GM18519 (cell line): ENCODE measurements at regions not wholly inside any gene's neighbourhood (a gene's known extent, or its start where the extent isn't known, plus 50 kb on each side); places are given as distances from the start of the nearest gene placed in this dataset.
A peak's percentile ranks its signal among the peaks of the same experiment; 100 is the strongest.
"Not testable (repeated sequence)": the region's sequence is repeated elsewhere in the genome, so short reads cannot be mapped to it uniquely, and the experiment has no call there.

ENCODE experiments used
- ATAC-seq: cut with Tn5 transposase; IDR thresholded peaks from one replicate; pipeline ENCODE4 v1.9.1; 2021; ENCODE audit warnings: mild to moderate bottlenecking, moderate library complexity; ENCODE audit not compliant: unreplicated experiment, low FRiP score

DNA sequence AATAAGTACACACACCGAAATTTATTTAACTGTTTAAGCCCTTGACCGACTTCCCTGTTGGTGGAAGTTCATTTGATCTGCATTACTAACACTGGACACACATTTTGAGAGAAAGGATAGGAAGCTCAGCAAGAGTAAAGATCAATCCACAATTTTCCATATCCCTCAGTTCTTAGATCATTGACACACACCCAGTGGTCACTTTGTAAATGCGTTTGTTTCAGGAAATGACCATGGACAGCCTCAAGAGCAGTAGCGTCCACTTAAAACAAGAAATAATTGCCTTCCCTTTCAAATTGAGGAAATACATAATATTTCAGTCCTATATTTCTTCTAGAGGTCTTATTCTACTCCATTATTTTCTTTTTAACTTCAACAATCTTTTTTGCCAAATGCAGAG is 511.5 kb upstream of the PTBP2 start:
- no peak for ATAC-seq

DNA sequence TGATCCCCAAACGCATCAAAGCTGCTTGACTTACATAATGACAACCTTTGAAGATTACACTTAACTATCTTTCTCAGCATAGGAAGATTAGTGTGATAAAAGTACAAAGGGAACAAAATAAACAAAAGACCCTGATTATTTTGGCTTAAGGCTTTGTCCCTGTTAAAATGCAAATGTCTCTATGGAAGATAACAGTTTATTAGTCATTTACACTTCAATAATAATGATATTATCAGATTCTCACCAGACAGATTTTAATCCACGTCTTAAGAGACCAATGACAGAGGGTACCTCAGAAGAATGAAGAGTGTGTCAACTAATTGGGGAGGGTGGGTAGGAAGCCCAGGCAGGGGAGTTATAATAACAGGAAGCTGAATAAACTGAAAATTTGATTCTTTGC is 510.4 kb upstream of the PTBP2 start:
- no peak for ATAC-seq

DNA sequence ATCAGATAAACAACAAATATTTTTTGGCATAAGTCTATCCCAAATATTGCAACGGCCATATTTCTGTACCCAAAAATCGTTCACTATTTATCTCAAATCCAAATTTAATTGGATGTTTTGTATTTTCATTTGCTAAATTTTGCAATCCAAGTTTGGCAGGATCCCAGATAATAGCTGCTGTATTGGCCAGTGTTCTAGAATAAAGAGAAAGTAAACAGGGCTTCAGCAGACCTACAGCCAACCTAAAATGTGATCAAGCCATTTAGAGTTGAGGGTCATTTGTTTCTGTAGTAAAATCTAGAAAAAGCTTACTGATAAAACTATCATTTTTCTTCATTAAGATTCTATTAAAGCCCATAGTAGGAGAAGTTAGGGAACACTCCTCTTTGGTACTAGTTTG is 506.6 kb upstream of the PTBP2 start:
- ATAC-seq, result no peak

DNA sequence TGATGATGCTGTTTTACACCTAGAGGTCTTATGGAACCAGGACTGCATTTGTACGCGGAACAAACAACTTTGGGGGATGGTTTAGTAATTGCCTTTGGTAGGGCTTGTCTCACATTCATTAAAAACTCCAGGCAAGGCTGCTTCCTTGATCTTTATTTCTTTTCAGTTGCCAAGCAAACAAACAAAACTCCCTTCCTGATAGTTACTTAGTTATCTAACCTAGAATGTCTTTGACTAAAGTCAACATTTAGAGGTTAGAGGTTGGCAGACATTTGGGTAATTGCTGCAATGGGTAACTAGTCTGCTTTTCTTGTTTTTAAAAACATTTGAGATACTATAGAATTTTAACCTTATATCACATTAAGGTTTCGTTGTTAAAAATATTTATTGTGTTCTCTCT is 500.9 kb upstream of the PTBP2 start:
- no peak for ATAC-seq

DNA sequence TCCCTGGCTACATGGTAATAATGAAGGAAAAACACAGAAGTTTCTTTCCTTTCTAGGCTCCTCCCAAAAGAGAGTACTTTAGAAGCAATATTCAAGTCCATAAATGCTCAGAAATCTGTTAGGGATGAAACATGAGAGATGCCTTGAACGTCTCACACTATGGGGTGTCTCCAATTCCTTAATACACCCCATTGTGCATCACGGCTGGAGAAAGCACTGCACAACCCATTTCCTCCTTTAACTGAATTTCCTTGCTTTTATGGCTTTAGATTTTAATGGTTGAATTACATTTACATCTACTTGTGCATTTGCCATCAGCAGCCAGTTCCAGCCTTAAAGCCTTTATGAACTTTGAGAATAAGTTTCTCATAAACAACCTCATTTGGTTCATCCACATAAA is 498.9 kb upstream of the PTBP2 start:
- ATAC-seq, result no peak

DNA sequence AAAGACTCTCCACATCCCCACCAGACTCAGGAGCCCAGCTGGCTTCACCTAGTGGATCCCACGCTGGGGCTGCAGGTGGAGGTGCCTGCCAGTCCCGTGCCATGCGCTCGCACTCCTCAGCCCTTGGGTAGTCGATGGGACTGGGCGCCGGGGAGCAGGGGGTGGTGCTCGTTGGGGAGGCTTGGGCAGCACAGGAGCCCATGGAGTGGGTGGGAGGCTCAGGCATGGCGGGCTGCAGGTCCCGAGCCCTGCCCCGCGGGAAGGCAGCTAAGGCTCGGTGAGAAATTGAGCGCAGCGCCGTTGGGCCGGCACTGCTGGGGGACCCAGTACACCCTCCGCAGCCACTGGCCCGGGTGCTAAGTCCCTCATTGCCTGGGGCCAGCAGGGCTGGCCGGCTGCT is 497.4 kb upstream of the PTBP2 start:
- ATAC-seq, result not testable (repeated sequence)

DNA sequence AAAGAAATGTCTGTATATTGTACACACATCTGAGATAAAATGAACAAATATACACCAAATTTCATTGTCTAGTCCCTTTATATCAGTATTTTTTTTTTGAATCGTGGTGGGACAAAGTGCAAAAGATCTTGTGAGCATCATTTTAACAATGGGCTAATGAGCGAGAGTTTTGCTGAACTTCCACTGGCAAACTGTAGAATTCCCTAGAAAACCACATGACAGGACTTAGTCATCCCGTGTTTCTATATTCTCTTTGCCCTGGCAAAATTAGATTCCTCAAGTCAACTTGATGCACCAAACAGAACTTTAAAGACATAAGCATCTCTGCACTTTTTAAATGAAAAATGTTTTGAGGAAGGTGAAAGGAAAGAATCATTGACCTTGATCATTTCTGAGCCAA is 488.2 kb upstream of the PTBP2 start:
- no peak for ATAC-seq

DNA sequence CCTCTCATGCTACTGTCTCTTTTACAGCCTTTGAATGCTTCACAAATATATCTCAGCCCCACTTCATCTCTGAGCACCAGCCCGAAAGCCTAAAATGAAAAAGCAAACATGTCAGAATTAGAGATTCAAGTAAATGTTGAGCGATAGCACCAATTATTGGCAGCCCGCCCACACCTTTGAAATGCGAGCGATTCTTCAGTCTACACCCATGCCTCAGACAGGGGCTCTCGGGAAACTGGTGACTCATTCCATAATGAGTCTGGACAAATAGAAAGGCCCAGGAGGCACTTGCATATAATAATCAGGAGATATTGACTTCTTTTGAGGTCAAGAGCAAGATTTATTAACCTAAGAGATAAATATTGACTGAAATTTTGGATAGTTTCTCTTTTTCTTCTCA is 487.3 kb upstream of the PTBP2 start:
- no peak for ATAC-seq

DNA sequence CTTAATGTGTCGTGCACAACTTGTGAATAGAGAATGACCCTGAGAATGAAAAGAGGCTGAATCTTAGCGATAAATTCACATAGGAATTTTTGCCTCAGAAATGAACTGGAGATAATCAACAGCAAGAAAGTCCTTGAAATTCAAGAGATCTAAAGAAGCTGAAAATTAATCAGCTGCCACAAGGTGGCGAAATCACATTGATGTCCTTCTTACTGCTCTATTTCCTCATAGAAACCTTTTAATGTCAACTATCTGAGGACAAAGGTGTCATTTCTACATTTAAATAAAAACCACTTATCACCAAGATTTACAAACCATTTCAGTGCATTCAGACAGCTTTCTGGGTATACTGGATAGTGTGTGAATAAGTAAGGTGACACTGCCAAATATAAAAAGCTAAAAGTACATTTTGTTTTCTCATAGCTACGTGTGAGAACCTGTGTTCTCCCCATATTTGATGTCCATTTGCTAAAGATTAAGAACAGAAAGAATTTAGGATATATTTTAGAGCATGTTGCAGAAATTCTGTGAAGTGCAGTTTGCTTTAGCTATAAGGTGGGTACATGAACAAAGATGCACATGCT is 485.3 kb upstream of the PTBP2 start:
- peak; percentile 64 for ATAC-seq

DNA sequence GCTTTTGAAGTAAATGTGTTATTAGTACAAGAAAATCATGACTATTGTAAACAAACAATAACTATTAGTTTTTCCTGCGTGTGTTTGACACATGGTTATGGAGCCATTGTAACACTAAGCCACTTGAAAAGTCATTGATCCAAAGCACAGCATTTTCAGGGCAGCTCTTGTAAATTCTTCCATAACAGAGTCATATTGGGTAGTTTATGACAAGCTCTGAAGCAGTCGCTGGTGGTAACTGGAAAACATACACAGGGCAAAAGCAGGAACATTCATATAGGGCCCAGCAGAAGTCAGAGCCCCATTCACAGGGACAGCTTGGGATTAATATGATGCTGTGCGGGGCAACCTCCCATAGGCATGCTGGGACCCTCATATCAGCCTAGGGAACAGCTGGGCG is 483.2 kb upstream of the PTBP2 start:
- ATAC-seq, result no peak

DNA sequence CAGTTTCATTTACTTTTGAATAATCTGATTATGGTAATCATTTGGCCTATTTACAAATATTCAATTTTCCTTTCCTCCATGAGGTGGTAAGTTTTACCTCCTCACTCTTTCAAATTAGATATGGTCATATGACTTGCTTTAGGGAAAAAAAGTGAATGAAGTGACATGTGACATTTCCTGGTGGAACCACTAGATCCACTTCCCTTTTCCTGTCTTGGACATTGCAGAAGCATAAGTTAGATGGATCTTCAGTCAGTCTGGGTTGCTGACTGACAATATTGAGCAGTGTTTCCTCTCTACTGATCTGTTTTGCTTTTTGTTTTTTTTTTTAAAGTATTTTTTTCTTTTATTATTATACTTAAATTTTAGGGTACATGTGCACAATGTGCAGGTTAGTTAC is 481.1 kb upstream of the PTBP2 start:
- ATAC-seq, result no peak

DNA sequence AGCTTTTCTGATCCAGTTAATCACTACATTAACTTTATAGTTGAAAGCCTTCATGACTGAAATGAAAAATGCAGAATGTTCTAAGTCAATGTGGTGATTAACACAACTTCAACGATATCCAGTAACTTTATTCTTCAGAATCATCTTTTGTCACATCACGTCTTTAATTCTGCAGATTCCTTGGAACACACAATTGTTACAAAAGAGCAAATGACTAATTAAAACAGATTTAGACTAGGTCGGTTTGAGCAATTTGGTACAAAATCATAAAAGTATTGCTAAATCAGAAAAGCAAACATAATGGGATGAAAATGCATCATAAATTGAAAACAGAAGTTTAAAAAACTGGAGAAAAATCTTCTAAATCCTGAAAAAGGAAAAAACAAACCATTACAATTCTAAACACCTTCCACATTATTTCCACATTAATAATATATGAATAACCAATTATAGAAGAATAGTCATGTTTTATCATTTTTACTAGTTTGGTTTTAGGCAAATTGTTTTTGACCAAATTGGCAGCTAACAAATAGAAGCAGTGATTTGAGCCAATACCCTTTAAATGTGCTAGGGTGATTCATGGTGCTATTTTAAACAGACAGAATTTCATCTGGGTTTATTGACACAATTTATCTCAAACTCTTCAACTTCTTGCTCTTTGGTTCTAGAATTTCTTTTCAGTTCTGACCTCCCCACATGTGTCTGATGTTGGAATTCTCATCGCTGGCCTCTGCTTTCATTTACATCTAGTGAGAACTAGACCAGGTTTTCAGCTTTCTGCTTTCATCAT is 468.1 kb upstream of the PTBP2 start:
- no peak for ATAC-seq

DNA sequence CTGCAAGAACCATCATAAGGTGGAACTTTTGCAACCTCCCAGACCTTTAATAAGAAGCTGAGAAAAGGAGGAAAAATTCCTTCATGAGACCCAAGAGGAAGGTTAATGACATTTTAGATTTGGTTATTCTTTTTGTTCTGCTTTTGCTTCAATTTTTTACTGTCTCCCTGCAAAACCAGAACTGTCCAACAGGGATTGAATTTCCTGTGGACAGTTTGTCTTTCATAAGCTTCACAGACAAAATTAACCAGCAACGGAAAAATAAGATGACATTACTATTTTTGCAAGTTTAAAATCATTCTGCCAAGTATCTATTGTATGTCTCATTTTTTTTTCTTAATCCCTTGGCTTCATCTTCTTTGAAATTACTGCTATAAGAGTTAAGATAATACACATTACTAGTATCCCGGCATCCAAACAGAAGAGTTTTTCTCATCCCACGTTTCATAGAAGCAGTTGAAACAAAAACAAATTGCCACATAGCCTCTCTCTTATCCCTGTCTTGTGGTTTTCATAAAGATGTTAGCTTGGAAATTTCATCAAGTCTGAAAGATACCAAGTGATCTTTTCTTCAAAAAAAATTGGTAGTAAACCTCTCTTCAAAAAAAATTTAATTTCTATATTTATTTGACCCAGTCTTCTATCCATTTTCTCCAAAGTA is 465.3 kb upstream of the PTBP2 start:
- ATAC-seq, result no peak

DNA sequence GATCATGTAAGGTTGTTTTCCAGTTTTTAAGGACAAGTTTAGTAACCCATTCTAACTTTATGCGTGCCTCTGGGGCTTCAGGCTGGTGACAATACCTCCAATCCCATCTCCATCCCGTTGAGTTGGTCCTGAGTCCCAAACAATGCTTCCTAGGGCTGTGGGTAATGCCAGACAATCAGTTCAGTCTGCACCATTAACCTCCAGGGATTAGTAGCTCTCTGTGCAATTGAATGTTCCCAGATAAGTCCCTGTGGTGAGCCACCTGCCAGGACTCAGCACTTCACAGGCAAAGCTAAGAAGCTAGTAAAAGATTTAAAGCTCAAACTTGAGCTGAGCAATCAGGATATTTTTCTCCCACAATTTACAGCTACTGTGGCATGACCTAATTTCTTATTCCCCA is 462.2 kb upstream of the PTBP2 start:
- no peak for ATAC-seq

DNA sequence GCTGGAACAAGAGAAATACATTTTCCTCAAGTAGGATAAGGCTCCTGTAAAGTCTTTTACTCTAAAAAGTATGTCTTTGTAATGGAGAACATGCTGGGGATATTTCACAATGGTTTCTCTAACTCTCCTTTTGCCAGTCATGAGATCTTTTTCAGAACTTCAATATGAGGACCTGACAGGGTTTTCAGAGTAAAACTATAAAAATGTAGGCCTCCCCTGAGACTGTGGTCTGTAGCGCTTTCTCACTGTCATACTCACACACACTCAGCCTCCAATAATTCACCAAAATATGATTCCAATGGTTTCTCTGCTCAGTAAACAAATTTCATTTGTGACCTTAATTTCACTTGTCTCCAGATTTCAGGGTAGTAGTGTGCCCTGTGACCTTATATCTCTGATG is 440.1 kb upstream of the PTBP2 start:
- ATAC-seq, result no peak

DNA sequence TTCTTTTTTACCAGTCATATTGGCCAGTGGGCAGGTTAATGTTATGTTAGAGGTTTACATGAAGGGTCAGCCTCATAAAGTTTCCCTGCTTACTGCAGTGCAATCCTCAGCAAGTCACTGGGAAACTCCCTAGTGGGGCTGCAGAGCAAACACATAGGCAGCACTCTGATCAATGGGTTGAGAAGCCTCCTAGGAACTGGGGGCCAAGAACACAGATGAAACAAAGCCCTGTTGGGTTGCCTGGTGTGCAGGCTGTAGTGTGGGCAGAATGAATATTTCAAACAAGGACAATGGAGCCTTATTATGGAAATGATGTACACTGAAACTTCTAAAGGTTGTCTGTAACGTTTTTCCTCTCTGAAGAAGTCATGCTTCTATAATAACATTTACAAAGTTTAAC is 431.6 kb upstream of the PTBP2 start:
- ATAC-seq, result no peak

DNA sequence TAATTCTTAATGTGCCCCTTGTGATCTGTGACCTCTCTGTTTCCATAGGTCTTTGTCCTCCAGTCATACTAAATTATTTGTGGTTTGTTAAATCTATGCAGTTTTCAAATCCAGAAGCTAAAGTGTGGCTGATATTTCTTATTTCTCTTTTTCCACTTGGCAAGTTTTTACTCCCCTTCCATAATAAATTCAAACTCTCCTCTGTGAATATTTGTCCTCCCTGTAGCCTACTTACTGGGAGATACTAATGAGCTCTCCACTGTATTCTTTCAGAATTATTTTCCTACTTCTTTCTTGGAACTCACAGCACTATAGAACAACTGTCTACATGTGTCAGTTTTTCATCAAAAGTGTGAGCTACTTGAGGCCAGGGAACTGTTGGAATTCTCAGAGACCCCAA is 430.8 kb upstream of the PTBP2 start:
- no peak for ATAC-seq

DNA sequence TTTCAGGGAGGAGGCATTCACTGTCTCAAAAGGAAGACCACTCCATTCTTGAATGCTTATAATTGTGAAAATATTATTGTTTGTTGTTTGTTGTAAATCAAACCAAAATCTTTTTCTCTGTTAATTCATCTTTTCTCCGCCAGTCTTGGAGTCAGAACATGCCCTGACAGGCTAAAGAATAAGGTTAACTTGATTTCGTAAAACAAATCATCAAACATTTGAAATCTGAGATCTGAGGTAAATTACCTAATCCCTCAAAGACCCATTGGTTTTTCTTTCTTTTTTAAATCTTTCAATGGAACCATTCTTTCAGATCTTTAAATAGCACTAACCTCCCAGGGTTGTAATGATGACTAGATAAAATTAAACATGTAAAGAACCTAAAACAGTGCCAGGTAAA is 430.1 kb upstream of the PTBP2 start:
- ATAC-seq, result no peak

DNA sequence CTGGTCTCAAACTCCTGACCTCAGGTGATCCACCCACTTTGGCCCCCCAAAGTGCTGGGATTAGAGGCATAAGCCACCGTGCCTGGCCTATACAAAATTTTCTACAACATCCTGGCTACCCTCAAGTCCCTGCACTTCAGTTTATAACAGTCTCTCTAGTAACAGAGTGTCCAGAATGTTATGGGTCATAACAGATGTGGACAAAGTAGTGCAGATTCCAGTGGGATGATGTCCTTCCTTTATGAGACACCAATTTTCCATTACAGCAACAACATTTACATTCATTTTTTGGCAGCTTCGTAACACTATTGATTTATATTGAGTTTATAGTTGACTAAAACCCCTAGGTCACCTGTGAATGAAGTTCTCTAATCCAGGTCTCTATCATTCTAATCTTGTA is 429.4 kb upstream of the PTBP2 start:
- no peak for ATAC-seq

DNA sequence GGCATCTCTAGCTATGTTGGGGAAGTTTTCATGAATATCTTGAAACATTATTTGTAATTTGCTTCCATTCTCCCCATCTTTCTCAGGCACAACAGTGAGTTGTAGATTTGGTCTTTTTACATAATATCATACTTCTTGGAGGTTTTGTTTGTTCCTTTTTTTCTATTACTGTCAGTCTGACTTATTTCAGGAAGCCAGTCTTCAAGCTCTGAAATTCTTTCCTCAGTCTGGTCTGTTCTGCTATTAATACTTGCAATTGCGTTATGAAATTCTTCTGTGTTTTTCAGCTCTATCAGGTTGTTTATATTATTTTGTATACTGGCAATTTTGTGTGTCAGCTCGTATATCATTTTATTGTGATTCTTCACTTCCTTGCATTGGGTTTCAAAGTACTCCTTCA is 424.6 kb upstream of the PTBP2 start:
- no peak for ATAC-seq

DNA sequence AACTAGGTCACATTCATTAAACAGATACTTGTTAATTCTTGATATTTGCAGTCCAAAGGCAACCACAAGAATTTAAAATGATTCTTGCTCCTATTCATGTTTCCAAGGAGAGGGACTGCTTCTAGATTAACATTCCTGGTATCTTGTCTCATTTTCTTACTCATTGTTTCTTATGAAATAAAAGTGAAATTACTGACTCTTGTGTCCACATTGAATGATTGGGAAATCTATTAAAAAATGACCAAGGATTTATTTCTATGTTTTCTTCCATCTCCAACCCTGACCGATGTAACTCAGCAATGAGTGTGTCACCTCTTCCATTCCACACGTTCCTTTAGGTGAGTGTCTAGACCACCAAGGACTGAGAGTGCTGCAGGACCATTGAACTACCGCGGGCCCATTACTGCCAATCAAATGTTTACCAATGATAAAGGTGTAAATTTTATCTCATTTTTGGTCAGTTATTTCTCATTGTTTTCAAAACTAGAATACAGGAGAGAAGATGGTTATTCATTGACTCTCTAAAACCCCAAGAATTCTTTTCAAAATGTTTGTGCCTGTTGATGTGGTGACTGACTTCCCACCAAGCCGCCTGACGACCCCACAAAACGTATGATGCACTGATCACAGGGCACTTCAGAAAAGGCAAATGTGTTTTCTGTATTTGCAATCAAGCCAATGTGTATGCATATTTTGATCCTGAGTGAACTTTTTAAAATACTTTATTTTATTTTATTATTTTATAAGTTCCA is 414.6 kb upstream of the PTBP2 start:
- no peak for ATAC-seq
